Neural cell (in vitro differentiated cells): ENCODE measurements at regions not wholly inside any gene's neighbourhood (a gene's known extent, or its start where the extent isn't known, plus 50 kb on each side); places are given as distances from the start of the nearest gene placed in this dataset.
A peak's percentile ranks its signal among the peaks of the same experiment; 100 is the strongest.

Source experiments
- H2AFZ ChIP-seq: fragments of 200-600, 300-800 bp; sonication (generic), shearing (Covaris generic); 2 replicates; pipeline ENCODE4 v1.6.0; 2014; ENCODE audit warnings: low read depth, mild to moderate bottlenecking, antibody characterized with exemption, low read length, moderate library complexity
- H3F3A ChIP-seq: fragments of 200-600 bp; shearing (Covaris generic); 2 replicates; pipeline ENCODE4 v1.6.1; 2016; ENCODE audit warnings: mild to moderate bottlenecking, moderate library complexity, mixed read lengths, antibody characterized with exemption, low read length; ENCODE audit not compliant: insufficient read depth, poor library complexity, severe bottlenecking
- H3K27ac ChIP-seq: fragments of 200-600, 300-800 bp; sonication (generic), shearing (Covaris generic); 2 replicates; pipeline ENCODE4 v1.5.1; 2014; ENCODE audit warnings: mild to moderate bottlenecking, low read length, moderate library complexity
- H3K27me3 ChIP-seq: fragments of 300-800, 200-600 bp; sonication (generic), shearing (Covaris generic); 2 replicates; pipeline ENCODE4 v1.6.0; 2014; ENCODE audit warnings: mild to moderate bottlenecking, low read depth, low read length, moderate library complexity; ENCODE audit not compliant: insufficient read depth
- H3K36me3 ChIP-seq: fragments of 300-800, 200-600 bp; sonication (generic), shearing (Covaris generic); 2 replicates; pipeline ENCODE4 v1.5.1; 2014; ENCODE audit warnings: mild to moderate bottlenecking, antibody characterized with exemption, low read length, moderate library complexity; ENCODE audit not compliant: insufficient read depth
- H3K4me2 ChIP-seq: fragments of 300-800, 200-600 bp; sonication (generic), shearing (Covaris generic); 2 replicates; pipeline ENCODE4 v1.6.0; 2014; ENCODE audit warnings: mild to moderate bottlenecking, low read length
- H3K4me3 ChIP-seq: fragments of 300-800, 200-600 bp; sonication (generic), shearing (Covaris generic); 2 replicates; pipeline ENCODE4 v1.5.1; 2014; ENCODE audit warnings: mild to moderate bottlenecking, low read length, moderate library complexity
- H3K79me2 ChIP-seq: fragments of 200-600 bp; shearing (Covaris generic); replicated peaks from 2 replicates; pipeline ENCODE4 v1.6.0; 2014; ENCODE audit warnings: mild to moderate bottlenecking, low read length, moderate library complexity; ENCODE audit not compliant: insufficient read depth
- H3K9ac ChIP-seq: fragments of 300-800, 200-600 bp; sonication (generic), shearing (Covaris generic); 2 replicates; pipeline ENCODE4 v1.6.1; 2016; ENCODE audit warnings: mild to moderate bottlenecking, low read length, mixed read lengths
- H3K9me2 ChIP-seq: fragments of 200-600 bp; shearing (Covaris generic); 2 replicates; pipeline ENCODE4 v1.6.1; 2016; ENCODE audit warnings: mild to moderate bottlenecking, low read length, mixed read lengths; ENCODE audit not compliant: insufficient read depth
- H3K9me3 ChIP-seq: fragments of 200-600, 300-800 bp; sonication (generic), shearing (Covaris generic); 2 replicates; pipeline ENCODE4 v1.6.1; 2016; ENCODE audit warnings: mild to moderate bottlenecking, mixed run types, low read length, moderate library complexity, mixed read lengths
- H4K20me1 ChIP-seq: fragments of 200-600 bp; shearing (Covaris generic); 2 replicates; pipeline ENCODE4 v1.6.1; 2016; ENCODE audit warnings: mild to moderate bottlenecking, mixed run types; ENCODE audit not compliant: insufficient read depth
- CTCF ChIP-seq: fragments of 450-650 bp; IDR thresholded peaks from 2 replicates; pipeline ENCODE4 v1.5.1; 2014; ENCODE audit warnings: antibody characterized with exemption, mild to moderate bottlenecking, moderate library complexity; ENCODE audit not compliant: poor library complexity, severe bottlenecking
- EP300 ChIP-seq: fragments of 450-650 bp; conservative IDR thresholded peaks from 2 replicates; pipeline ENCODE4 v1.6.1; 2014; ENCODE audit warnings: antibody characterized with exemption, mild to moderate bottlenecking, moderate library complexity; ENCODE audit not compliant: poor library complexity, severe bottlenecking
- EZH2 ChIP-seq: fragments of 200-600, 300-800 bp; shearing (Covaris generic), sonication (generic); IDR thresholded peaks from 2 replicates; pipeline ENCODE4 v1.6.1; 2014; ENCODE audit warnings: antibody characterized with exemption, low read length, borderline replicate concordance, mild to moderate bottlenecking; ENCODE audit not compliant: insufficient read depth, poor library complexity, severe bottlenecking
- MXI1 ChIP-seq: fragments of 450-650 bp; conservative IDR thresholded peaks from 2 replicates; pipeline ENCODE4 v1.6.1; 2014; ENCODE audit warnings: antibody characterized with exemption, mild to moderate bottlenecking; ENCODE audit not compliant: poor library complexity, severe bottlenecking
- POLR2AphosphoS5 ChIP-seq: IDR thresholded peaks from 2 replicates; pipeline ENCODE4 v1.6.1; 2012
- RAD21 ChIP-seq: fragments of 450-650 bp; conservative IDR thresholded peaks from 2 replicates; pipeline ENCODE4 v1.6.1; 2014; ENCODE audit warnings: antibody characterized with exemption, mild to moderate bottlenecking, moderate library complexity
- REST ChIP-seq: IDR thresholded peaks from 2 replicates; pipeline ENCODE4 v1.6.1; 2012; ENCODE audit warnings: borderline replicate concordance
- SMC3 ChIP-seq: fragments of 450-650 bp; conservative IDR thresholded peaks from 2 replicates; pipeline ENCODE4 v1.6.1; 2014; ENCODE audit warnings: antibody characterized with exemption, mild to moderate bottlenecking, moderate library complexity; ENCODE audit not compliant: poor library complexity
- TAF1 ChIP-seq: IDR thresholded peaks from 2 replicates; pipeline ENCODE4 v1.6.1; 2012; ENCODE audit warnings: low read depth

- peak; percentile 56 for TF ChIP-seq CTCF
- no peak for TF ChIP-seq RAD21
- Histone ChIP-seq H3K9me3 (no peaks in the 10 kb centered on the region), H3K27ac (no peak overlapping the region), H3K27me3 (no peaks in the 10 kb centered on the region), H3K36me3 (no peaks in the 10 kb centered on the region), H3F3A (no peaks in the 10 kb centered on the region), H2AFZ (no peak overlapping the region), H4K20me1 (no peaks in the 10 kb centered on the region), H3K9me2 (no peaks in the 10 kb centered on the region), H3K4me3 (no peak overlapping the region), H3K9ac (no peak overlapping the region), H3K79me2 (no peaks in the 10 kb centered on the region), H3K4me2 (peak overlapping the region; percentile 4)
These were observed 85.5 kb upstream of the ZNF800 start for GRCh38 chr7:127478024-127478355.

- TF ChIP-seq SMC3 (no peak), CTCF (no peak), MXI1 (no peak)
- H4K20me1 ChIP-seq: no peaks in the 10 kb centered on the region
- no peaks in the 10 kb centered on the region for H3K27me3 ChIP-seq
- H2AFZ ChIP-seq: no peak overlapping the region
- H3F3A ChIP-seq: no peaks in the 10 kb centered on the region
- H3K9me3 ChIP-seq: no peaks in the 10 kb centered on the region
- H3K36me3 ChIP-seq: no peaks in the 10 kb centered on the region
- H3K79me2 ChIP-seq: no peaks in the 10 kb centered on the region
- H3K9me2 ChIP-seq: no peaks in the 10 kb centered on the region
- H3K27ac ChIP-seq: no peak overlapping the region
- no peak overlapping the region for H3K9ac ChIP-seq
- H3K4me3 ChIP-seq: no peak overlapping the region
- H3K4me2 ChIP-seq: no peak overlapping the region
These were observed 85.0 kb upstream of the ZNF800 start for GRCh38 chr7:127477295-127478023.

GRCh38 chr7:127476618-127477017 is 84.1 kb upstream of the ZNF800 start:
- Histone ChIP-seq H3F3A (no peaks in the 10 kb centered on the region), H3K27ac (no peak overlapping the region), H2AFZ (no peak overlapping the region), H3K4me3 (no peak overlapping the region), H3K4me2 (no peak overlapping the region), H3K9me3 (no peaks in the 10 kb centered on the region), H3K27me3 (no peaks in the 10 kb centered on the region), H3K36me3 (no peaks in the 10 kb centered on the region), H3K79me2 (no peaks in the 10 kb centered on the region), H4K20me1 (no peaks in the 10 kb centered on the region), H3K9ac (no peak overlapping the region), H3K9me2 (no peaks in the 10 kb centered on the region)
- no peak for TF ChIP-seq EP300
- no peak for TF ChIP-seq POLR2AphosphoS5
- TF ChIP-seq REST: no peak
- TF ChIP-seq SMC3: no peak
- no peak for TF ChIP-seq TAF1
- no peak for TF ChIP-seq EZH2
- TF ChIP-seq RAD21: no peak
- no peak for TF ChIP-seq CTCF
- TF ChIP-seq MXI1: no peak
